Femur (tissue), 1 donor: ENCODE measurements at regions not wholly inside any gene's neighbourhood (a gene's known extent, or its start where the extent isn't known, plus 50 kb on each side); places are given as distances from the start of the nearest gene placed in this dataset.

Source experiments
- DNase-seq: peaks from one replicate; pipeline ENCODE4 v3.0.0-alpha.2; 2017

DNA sequence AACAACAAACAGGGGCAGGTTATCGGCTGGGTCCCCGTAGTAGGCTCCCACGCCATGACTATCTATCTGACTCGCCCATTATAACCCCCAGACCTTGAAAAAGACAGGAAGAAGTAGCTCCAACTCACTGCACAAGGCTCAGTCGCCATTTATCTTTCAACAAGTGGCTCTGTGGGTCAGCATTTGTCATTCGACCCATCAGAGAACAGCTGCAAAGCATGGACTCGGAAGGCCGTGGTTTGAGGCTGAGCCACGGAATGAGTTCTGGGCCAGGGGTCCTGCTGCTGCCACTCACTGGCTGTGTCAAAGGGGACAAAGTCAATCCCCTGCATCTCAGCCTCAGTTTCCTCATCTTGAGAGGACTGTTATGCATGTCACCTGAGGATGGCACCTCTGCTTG lies 131.0 kb downstream of the DMRTA2 start:
- DNase-seq = no peak

DNA sequence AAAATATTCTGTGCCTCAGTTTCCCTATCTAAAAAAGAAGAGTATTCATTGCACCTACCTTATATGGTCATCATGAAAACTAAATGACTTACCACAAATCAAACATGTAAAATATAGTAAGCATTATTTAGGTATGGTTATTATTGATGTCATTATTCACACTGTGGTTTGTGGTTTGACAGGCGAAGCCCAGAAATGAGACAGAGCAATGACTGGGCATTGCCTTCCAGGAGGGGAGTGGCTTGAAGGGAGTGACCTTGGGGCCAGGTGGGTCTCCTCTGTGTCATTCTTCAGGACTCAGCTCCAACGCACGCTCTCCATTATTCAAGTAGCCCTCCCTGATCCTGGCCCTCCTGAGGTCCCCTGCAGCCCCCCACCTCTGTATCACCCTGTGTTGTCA lies 133.7 kb downstream of the DMRTA2 start:
- DNase-seq = no peak

GRCh38 chr1:50285994-50286393 lies 137.2 kb downstream of the DMRTA2 start:
- no peak for DNase-seq

GRCh38 chr1:50279622-50280330 lies 143.5 kb downstream of the DMRTA2 start:
- DNase-seq = no peak

- no peak for DNase-seq
Observed at GRCh38 chr1:50278961-50279360, 144.3 kb downstream of the DMRTA2 start.

- no peak for DNase-seq
Observed at GRCh38 chr1:50278410-50278809, 144.8 kb downstream of the DMRTA2 start.

- DNase-seq = no peak
Observed at GRCh38 chr1:50275566-50275965, 147.7 kb downstream of the DMRTA2 start.

DNA sequence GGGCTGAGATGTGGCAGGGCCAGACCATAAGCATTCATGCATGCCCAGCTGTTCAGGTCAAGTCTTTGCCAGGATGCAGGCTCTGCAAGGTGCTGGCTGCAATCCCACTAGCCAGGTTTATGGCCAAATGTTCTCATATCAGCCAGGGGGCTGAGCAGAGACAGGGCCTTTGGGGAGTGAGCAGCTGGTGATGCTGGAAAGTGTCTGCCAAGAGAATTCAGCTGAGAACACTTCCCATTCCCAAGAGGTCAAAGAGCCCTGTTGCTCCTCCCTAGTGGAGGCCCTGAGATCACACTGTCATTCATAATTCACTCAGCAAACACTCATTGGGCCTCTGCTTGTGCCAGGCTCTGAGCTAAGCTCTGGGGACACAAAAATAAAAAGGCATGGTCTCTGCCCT lies 150.3 kb downstream of the DMRTA2 start:
- no peak for DNase-seq

DNA sequence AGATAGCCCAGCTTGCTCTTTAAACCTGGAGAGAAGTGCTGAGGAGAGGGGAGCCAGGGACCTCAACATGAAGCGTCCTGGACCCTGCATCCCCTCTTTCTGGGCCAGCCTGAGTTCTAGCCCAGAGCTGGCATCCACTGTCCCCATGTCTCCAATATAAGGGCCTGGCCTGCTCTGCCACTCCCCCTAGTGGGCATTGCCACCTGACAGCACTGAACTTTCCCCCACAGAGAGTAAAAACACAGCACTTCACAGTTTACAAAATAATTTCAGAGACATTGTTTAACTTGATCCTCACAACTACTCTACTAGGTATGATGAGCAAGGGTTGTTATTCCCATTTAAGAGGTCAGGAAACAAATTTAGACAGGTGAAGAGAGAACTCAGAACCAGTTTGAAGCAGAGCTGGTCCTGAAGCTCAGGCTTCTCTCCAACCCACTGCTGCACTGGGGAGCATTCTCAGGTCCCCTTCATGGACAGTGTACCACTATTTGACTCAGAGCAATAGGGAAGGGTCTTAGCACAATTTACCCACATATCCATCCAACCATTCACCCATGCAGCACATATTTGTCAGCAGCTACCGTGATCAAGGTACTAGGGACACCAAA lies 151.2 kb downstream of the DMRTA2 start:
- no peak for DNase-seq

GRCh38 chr1:50271337-50271736 lies 151.9 kb downstream of the DMRTA2 start:
- DNase-seq = no peak

- DNase-seq = no peak
Observed at GRCh38 chr1:50270926-50271325, 152.3 kb downstream of the DMRTA2 start.

GRCh38 chr1:50268049-50268448 lies 155.2 kb downstream of the DMRTA2 start:
- no peak for DNase-seq

DNA sequence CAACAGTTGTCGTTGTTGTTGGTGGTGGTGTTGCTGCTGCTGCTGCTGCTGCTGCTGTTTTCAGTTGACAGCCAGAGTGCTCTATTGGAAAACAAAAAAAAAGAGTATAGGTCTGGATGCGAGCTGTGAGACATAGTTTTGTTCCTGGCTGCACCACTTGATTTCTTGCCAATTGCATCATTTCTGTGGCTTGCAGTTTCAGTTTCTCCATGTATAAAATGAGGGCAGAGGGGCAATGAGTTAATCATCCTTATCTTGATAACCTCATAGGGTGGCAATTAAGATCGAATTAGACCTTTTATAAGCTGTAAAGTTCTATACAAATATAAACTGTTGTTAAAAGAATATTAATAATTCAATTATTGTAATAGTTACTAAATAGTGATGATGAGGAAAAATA lies 156.7 kb downstream of the DMRTA2 start:
- DNase-seq = no peak

DNA sequence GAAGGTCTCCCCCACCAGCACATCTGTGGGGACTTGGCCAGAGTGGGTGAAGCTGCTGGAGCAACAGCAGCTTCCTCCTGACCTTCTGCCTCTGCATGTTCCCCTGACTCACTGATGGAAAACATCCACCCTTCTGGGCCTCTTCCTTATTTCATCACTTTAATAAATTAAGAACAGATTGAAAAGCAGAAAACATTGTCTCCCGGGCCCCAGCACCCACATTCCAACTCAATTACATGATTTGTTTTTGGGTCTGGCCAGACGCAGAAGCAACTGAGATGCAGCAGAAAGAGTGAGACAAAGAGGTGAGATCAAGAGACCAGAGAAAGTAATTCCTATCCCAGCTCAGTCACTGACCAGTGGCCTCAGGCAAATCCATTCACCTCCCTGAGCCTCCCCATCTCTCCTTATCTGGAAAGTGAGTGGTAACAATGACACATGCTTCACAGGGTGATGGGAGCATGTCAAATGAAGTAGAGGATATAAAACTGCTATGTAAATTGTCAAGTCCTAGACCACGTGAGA lies 157.1 kb downstream of the ELAVL4 start:
- DNase-seq = no peak

DNA sequence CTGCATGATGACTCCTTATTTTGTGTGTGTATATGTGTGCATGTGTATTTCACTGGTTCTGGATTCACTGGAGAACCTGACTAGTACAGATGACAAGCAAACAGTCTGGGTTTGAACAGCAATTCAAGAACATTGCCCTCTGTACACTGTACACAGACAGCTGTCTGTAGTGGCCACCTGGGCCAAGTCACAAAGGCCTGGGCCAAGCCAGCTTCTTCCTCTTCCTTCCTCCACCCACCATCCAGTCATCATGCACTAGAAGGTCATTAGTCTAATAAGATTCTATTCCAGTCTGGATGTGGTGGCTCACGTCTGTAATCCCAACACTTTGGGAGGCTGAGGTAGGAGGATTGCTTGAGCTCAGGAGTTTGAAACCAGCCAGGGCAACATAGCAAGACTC lies 155.9 kb downstream of the ELAVL4 start:
- DNase-seq = no peak

DNA sequence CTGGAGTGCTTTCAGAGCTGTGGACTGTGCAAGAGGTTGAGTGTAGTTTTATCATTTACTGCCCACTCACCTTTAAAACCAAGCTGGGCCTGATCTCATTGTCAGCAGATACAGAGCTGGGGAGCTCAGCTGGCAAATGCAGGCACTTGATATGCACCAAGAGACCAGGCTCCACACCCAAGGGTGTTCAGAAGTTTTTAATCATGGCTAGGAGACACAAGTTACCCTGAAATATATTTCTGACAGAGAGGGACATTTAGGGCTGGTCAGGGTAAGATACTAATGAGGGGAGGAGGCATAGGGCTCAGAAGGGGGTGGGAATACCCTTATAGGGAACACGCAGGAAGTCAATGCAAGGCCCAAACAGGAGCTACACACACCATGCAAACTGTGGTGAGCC lies 153.7 kb downstream of the ELAVL4 start:
- no peak for DNase-seq

- no peak for DNase-seq
Observed at GRCh38 chr1:50261951-50262350, 153.2 kb downstream of the ELAVL4 start.

DNA sequence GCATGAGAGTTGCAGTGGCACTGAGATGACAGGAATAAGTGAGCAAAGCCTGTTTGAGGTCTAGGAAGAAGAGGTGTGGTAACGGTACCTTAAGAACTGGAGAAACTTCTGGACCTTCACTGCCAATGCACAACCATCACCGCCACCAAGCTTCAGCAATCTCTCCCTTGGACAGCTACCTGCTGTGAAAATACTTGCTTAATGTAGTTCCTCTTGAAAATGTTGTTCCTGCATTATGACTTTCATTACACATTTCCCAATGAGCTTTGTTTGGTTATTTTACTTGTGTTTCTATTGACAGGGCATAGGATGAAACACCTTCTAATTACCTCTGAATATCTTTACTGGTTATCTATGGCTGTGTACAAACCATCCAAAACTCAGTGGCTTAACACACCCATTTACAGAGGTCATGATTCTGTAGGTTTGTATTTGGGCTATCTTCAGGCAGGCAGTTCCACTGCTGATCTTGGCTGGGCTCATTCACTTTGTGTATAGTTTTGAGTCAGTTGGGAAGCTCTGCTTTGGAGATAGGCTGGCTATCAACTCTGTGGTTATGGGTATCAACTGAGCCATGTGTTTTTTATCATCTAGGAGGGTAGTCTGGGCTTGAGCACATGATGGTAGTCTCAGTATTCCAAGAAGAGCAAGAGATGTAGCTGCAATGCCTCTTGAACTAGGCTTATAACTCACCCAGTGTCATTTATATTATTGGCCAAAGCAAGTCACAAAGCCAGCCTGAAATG lies 149.4 kb downstream of the ELAVL4 start:
- no peak for DNase-seq

- DNase-seq = no peak
Observed at GRCh38 chr1:50257029-50257428, 148.3 kb downstream of the ELAVL4 start.
